Panc1 (cell line): ENCODE measurements at regions not wholly inside any gene's neighbourhood (a gene's known extent, or its start where the extent isn't known, plus 50 kb on each side); places are given as distances from the start of the nearest gene placed in this dataset.

ENCODE experiments used
- ATAC-seq: fragments of 200-7000 bp; cut with Tn5 transposase; 2 replicates; pipeline ENCODE4 v1.9.1; 2020; ENCODE audit warnings: mild to moderate bottlenecking, moderate library complexity
- BruUV-seq: library from RNA; stranded (reverse); fragments of 400-500 nt; replicated peaks from 2 replicates; lab custom pipeline; 2021; lab: Mats Ljungman, UMichigan
- CTCF ChIA-PET: fragments of 300-600 bp; sonication (Branson Sonifier 250); formaldehyde crosslinking; loops from one replicate; lab custom pipeline; 2022; ENCODE audit warnings: antibody characterized with exemption; lab: Charles Lee
- POLR2A ChIA-PET: fragments of 300-600 bp; sonication (Branson Sonifier 250); formaldehyde crosslinking; loops from one replicate; lab custom pipeline; 2022; ENCODE audit warnings: antibody characterized with exemption; lab: Charles Lee
- DNase-seq: peaks from one replicate; pipeline ENCODE4 v3.0.0-alpha.2; 2010; ENCODE audit warnings: low read depth, low spot score
- H3K27ac ChIP-seq: 2 replicates; pipeline ENCODE4 v1.5.1; 2011; ENCODE audit warnings: mild to moderate bottlenecking, low read length, inconsistent platforms
- H3K27me3 ChIP-seq: fragments of 200-500 bp; sonication (Bioruptor generic); 2 replicates; pipeline ENCODE4 v1.6.0; 2014; ENCODE audit warnings: low read length, inconsistent platforms; ENCODE audit not compliant: control insufficient read depth, insufficient read depth
- H3K36me3 ChIP-seq: fragments of 200-500 bp; sonication (Bioruptor generic); 2 replicates; pipeline ENCODE4 v1.5.1; 2014; ENCODE audit warnings: inconsistent platforms, mild to moderate bottlenecking, low read length, moderate library complexity; ENCODE audit not compliant: control insufficient read depth, insufficient read depth
- H3K4me1 ChIP-seq: 2 replicates; pipeline ENCODE4 v1.5.1; 2011; ENCODE audit warnings: inconsistent platforms, mild to moderate bottlenecking, low read length, moderate library complexity; ENCODE audit not compliant: control insufficient read depth, insufficient read depth
- H3K4me3 ChIP-seq, 2 experiments: 2 replicates each; pipeline ENCODE4 v1.5.1; 2011 to 2012; ENCODE audit warnings: low read depth in 2 of 2, low read length in 2 of 2, mild to moderate bottlenecking in 2 of 2, inconsistent platforms in 1 of 2, moderate library complexity in 1 of 2
- H3K9me3 ChIP-seq: fragments of 200-500 bp; sonication (Bioruptor generic); 2 replicates; pipeline ENCODE4 v1.5.1; 2014; ENCODE audit warnings: low read depth, mild to moderate bottlenecking, inconsistent platforms, low read length, moderate library complexity; ENCODE audit not compliant: control insufficient read depth, insufficient read depth
- POLR2AphosphoS5 ChIP-seq: IDR thresholded peaks from 2 replicates; pipeline ENCODE4 v1.6.1; 2012; ENCODE audit warnings: mild to moderate bottlenecking, low read depth, low read length, moderate library complexity
- SIN3A ChIP-seq: IDR thresholded peaks from 2 replicates; pipeline ENCODE4 v1.6.1; 2012; ENCODE audit warnings: low read depth, mild to moderate bottlenecking, low read length, moderate library complexity, borderline replicate concordance; ENCODE audit not compliant: insufficient read depth
- TCF7L2 ChIP-seq: IDR thresholded peaks from 2 replicates; pipeline ENCODE4 v1.6.1; 2011; ENCODE audit warnings: mild to moderate bottlenecking, low read depth, low read length, inconsistent platforms
- in situ Hi-C: cut with HindIII; loops from 2 replicates; pipeline ENCODE4 v1.10.0; 2016; ENCODE audit warnings: low sequenced_read_pairs, low pct_unique_long_range_greater_than_20kb
- intact Hi-C: fragments of 100-400 bp; cut with micrococcal nuclease; formaldehyde crosslinking; loops from one replicate; pipeline ENCODE4 v1.10.0; 2022; ENCODE audit not compliant: unreplicated experiment
- TF ChIP-seq, protein P1 (sequence below): fragments of 450-650 bp; IDR thresholded peaks from 2 replicates; pipeline ENCODE4 v1.5.1; 2017; ENCODE audit warnings: mild to moderate bottlenecking
- TF ChIP-seq, protein P2 (sequence below), 2 experiments: IDR thresholded peaks; 2 replicates each; pipeline ENCODE4 v1.6.1; 2011 to 2012; ENCODE audit warnings: low read depth in 2 of 2, control low read depth in 1 of 2, low read length in 1 of 2, mild to moderate bottlenecking in 1 of 2, moderate library complexity in 1 of 2; ENCODE audit not compliant: insufficient read depth in 1 of 2

DNA sequence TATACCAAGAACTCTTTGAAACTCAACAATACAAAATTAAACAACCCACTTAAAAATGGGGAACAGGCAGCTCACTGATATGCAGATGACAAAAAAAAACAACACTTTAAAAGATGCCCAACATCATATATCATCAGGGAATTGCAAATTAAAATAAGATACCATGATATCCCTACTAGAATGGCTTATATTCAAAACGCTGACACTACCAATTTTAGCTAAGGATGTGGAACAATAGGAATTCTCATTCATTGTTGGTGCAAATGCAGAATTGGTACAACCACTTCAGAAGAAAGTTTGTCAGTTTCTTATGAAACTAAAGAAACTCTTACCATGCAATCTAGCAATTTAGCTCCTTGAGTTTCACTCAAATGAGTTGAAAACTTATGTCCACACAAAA is 259.0 kb upstream of the HS3ST1 start:
- H3K27ac ChIP-seq: no peak overlapping the region
- DNase-seq: no peak
- in situ Hi-C loops (no loop called here), intact Hi-C loops (no loop called here)
- no peak overlapping the region for H3K4me3 ChIP-seq
- no peak for TF ChIP-seq SIN3A
- CTCF ChIA-PET: no interaction called here
- no peaks in the 10 kb centered on the region for H3K36me3 ChIP-seq
- POLR2A ChIA-PET: no interaction called here
- BruUV-seq: no TSS peak
- H3K9me3 ChIP-seq: no peaks in the 10 kb centered on the region
- no peaks in the 10 kb centered on the region for H3K27me3 ChIP-seq
- no peaks in the 10 kb centered on the region for H3K4me1 ChIP-seq
- ATAC-seq: no peak

- no peak overlapping the region for H3K27ac ChIP-seq
- ATAC-seq (no peak), DNase-seq (no peak)
- no peaks in the 10 kb centered on the region for H3K27me3 ChIP-seq
- no peaks in the 10 kb centered on the region for H3K4me1 ChIP-seq
- intact Hi-C loops: no loop called here
- H3K4me3 ChIP-seq: no peak overlapping the region
- H3K9me3 ChIP-seq: no peaks in the 10 kb centered on the region
- no TSS peak for BruUV-seq
- ChIA-PET POLR2A (no interaction called here), CTCF (interaction anchor here (0.5 kb wide), 1 partner anchor 10 kb away, joined by 6 read pairs; no protein-coding TSS in a partner anchor)
- in situ Hi-C loops: no loop called here
- no peaks in the 10 kb centered on the region for H3K36me3 ChIP-seq
- TF ChIP-seq TCF7L2: no peak
- no peak for TF ChIP-seq POLR2AphosphoS5
- TF ChIP-seq, protein P1, sequence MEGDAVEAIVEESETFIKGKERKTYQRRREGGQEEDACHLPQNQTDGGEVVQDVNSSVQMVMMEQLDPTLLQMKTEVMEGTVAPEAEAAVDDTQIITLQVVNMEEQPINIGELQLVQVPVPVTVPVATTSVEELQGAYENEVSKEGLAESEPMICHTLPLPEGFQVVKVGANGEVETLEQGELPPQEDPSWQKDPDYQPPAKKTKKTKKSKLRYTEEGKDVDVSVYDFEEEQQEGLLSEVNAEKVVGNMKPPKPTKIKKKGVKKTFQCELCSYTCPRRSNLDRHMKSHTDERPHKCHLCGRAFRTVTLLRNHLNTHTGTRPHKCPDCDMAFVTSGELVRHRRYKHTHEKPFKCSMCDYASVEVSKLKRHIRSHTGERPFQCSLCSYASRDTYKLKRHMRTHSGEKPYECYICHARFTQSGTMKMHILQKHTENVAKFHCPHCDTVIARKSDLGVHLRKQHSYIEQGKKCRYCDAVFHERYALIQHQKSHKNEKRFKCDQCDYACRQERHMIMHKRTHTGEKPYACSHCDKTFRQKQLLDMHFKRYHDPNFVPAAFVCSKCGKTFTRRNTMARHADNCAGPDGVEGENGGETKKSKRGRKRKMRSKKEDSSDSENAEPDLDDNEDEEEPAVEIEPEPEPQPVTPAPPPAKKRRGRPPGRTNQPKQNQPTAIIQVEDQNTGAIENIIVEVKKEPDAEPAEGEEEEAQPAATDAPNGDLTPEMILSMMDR: no peak
- TF ChIP-seq, protein P2, sequence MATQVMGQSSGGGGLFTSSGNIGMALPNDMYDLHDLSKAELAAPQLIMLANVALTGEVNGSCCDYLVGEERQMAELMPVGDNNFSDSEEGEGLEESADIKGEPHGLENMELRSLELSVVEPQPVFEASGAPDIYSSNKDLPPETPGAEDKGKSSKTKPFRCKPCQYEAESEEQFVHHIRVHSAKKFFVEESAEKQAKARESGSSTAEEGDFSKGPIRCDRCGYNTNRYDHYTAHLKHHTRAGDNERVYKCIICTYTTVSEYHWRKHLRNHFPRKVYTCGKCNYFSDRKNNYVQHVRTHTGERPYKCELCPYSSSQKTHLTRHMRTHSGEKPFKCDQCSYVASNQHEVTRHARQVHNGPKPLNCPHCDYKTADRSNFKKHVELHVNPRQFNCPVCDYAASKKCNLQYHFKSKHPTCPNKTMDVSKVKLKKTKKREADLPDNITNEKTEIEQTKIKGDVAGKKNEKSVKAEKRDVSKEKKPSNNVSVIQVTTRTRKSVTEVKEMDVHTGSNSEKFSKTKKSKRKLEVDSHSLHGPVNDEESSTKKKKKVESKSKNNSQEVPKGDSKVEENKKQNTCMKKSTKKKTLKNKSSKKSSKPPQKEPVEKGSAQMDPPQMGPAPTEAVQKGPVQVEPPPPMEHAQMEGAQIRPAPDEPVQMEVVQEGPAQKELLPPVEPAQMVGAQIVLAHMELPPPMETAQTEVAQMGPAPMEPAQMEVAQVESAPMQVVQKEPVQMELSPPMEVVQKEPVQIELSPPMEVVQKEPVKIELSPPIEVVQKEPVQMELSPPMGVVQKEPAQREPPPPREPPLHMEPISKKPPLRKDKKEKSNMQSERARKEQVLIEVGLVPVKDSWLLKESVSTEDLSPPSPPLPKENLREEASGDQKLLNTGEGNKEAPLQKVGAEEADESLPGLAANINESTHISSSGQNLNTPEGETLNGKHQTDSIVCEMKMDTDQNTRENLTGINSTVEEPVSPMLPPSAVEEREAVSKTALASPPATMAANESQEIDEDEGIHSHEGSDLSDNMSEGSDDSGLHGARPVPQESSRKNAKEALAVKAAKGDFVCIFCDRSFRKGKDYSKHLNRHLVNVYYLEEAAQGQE (IDR thresholded peaks at IDR 0.05; ENCODE audit: insufficient read depth in 1 of 2, low read depth in 2 of 2, low read length in 1 of 2): no peak
- TF ChIP-seq SIN3A: no peak
Observed at GRCh38 chr4:11685481-11685880, 256.8 kb upstream of the HS3ST1 start.

DNA sequence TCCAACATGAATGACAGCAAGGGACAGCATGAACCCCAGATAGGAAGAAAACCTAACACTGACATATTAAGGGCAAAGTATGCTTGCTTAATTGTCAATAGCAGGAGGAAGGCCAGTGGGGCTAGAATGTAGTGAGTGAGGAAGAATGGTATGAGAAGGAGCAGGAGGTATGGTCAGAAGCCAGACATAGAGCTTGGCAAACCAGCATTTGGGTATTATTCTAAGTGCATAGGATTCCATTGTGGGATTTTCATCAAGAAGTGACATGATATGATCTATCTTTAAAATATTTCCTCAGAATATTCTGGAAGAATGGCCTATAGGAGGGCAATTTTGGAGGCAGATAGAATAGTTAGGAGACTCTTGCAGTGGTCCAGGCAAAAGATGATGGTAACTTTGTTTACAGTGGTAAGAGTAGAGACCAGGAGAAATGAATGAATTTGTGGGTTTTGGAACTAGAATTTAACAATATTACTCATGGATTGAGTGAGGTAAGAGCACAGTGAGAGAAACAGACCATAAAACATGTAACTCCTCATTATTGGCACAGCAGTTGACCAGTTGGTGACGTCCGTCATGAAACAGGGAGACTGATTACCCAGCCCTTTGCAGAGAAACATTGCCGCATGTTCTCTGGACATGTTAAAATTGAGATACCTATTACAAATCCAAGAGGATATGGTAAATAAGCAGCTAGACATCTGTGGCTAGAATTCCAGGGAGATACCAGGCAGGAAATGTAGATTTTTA is 246.5 kb upstream of the HS3ST1 start:
- CTCF ChIA-PET: no interaction called here
- H3K27me3 ChIP-seq: no peaks in the 10 kb centered on the region
- H3K4me3 ChIP-seq: no peak overlapping the region
- BruUV-seq: no TSS peak
- POLR2A ChIA-PET: no interaction called here
- H3K9me3 ChIP-seq: no peaks in the 10 kb centered on the region
- intact Hi-C loops (no loop called here), in situ Hi-C loops (no loop called here)
- H3K36me3 ChIP-seq: no peaks in the 10 kb centered on the region
- ATAC-seq (no peak), DNase-seq (no peak)
- TF ChIP-seq SIN3A: no peak
- no peak for TF ChIP-seq POLR2AphosphoS5
- TF ChIP-seq, protein P1: no peak
- TF ChIP-seq, protein P2 (IDR thresholded peaks at IDR 0.05; ENCODE audit: insufficient read depth in 1 of 2, low read depth in 2 of 2, low read length in 1 of 2): no peak
- no peak for TF ChIP-seq TCF7L2
- H3K27ac ChIP-seq: no peak overlapping the region
- no peaks in the 10 kb centered on the region for H3K4me1 ChIP-seq
